ENCODE measurements at regions not wholly inside any gene's neighbourhood (a gene's known extent, or its start where the extent isn't known, plus 50 kb on each side); places are given as distances from the start of the nearest gene placed in this dataset.

DNA sequence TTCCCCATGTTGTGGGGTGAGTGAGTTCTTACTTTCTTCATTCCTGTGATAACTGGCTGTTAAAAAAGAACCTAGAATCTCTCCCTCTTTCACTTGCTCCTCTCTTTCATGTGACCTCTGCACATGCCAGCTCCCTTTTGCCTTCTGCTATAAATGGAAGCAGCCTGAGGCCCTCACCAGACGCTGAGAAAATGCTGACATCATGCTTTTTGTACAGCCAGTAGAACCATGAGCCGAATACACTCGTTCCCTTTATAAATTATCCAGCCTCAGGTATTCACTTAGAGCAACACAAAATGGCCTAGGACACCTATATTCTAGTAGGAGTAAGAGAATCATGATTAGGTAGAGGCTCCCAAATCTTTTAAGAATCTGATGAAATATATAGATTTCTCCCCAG lies 333.5 kb downstream of the LRIG3 start:
- H3K4me1 Mint-ChIP-seq = no peaks in the 10 kb centered on the region
- WGBS (ENCODE audit: insufficient coverage) = 71% methylated on average over 1 of the region's 3 CpGs
- no peak for DNase-seq

DNA sequence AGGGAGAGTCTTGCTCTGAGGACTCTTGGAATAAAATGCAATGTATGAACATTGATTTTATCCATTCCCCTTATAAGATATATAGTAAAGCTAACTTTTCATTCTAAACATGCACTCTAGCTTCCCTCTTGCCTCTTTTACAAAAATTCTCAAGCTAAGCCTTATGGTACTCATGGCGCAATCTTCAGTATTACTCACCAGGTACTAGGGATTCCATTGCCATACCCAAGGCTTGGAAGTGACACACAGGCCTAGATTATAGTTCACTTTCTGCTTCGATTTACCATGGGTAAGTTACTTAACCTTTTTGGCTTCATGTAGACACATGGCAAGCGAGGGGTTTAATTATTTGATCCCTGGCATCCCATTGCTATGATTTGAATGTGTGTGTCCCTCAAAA lies 331.5 kb downstream of the LRIG3 start:
- Histone ChIP-seq H2AFZ (ENCODE audit: insufficient read depth, low read depth, low read length, poor library complexity, severe bottlenecking) (no peak overlapping the region), H3K27me3 (ENCODE audit: control insufficient read depth in 2 of 2, insufficient read depth in 2 of 2, low read length in 2 of 2) (no peaks in the 10 kb centered on the region), H3K9me3 (replicated peaks in 1 of 2; ENCODE audit: control insufficient read depth in 1 of 2, insufficient read depth in 1 of 2, low read length in 2 of 2) (no peaks in the 10 kb centered on the region), H3K4me1 (ENCODE audit: control insufficient read depth in 1 of 2, insufficient read depth in 2 of 2, low read length in 2 of 2) (no peaks in the 10 kb centered on the region), H3K4me2 (replicated peaks; ENCODE audit: extremely low read depth, low read length, poor library complexity, severe bottlenecking) (no peak overlapping the region), H3K9ac (ENCODE audit: insufficient read depth, low read length, poor library complexity, severe bottlenecking) (no peak overlapping the region), H3K4me3 (replicated peaks in 1 of 3; ENCODE audit: low read depth in 2 of 3, low read length in 3 of 3) (no peak overlapping the region), H4K20me1 (ENCODE audit: insufficient read depth, low read length) (no peaks in the 10 kb centered on the region), H3K36me3 (replicated peaks in 1 of 2; ENCODE audit: control insufficient read depth in 1 of 2, insufficient read depth in 2 of 2, low read length in 2 of 2) (no peaks in the 10 kb centered on the region), H3K79me2 (ENCODE audit: insufficient read depth, low read length) (no peaks in the 10 kb centered on the region), H3K27ac (ENCODE audit: low read depth in 1 of 2, low read length in 2 of 2) (no peak overlapping the region)
- intact Hi-C loops (cut with micrococcal nuclease) = no loop called here
- DNase-seq = no peak
- Mint-ChIP-seq H3K4me3 (no peak overlapping the region), H3K36me3 (no peaks in the 10 kb centered on the region), H3K27ac (no peak overlapping the region), H3K27me3 (ENCODE audit: low read depth in 3 of 3) (peaks cover 0 to 5% (median 2%) of the 10 kb centered on the region in 3 donors), H3K9me3 (peaks cover 0 to 3% (median 0%) of the 10 kb centered on the region in 7 donors), H3K4me1 (no peaks in the 10 kb centered on the region)
- TF ChIP-seq, protein P1, sequence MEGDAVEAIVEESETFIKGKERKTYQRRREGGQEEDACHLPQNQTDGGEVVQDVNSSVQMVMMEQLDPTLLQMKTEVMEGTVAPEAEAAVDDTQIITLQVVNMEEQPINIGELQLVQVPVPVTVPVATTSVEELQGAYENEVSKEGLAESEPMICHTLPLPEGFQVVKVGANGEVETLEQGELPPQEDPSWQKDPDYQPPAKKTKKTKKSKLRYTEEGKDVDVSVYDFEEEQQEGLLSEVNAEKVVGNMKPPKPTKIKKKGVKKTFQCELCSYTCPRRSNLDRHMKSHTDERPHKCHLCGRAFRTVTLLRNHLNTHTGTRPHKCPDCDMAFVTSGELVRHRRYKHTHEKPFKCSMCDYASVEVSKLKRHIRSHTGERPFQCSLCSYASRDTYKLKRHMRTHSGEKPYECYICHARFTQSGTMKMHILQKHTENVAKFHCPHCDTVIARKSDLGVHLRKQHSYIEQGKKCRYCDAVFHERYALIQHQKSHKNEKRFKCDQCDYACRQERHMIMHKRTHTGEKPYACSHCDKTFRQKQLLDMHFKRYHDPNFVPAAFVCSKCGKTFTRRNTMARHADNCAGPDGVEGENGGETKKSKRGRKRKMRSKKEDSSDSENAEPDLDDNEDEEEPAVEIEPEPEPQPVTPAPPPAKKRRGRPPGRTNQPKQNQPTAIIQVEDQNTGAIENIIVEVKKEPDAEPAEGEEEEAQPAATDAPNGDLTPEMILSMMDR (IDR thresholded peaks at IDR 0.05) = no peak
- 50% methylated on average over 1 of the region's 3 CpGs for WGBS (ENCODE audit: insufficient coverage)

More for the DNA sequence above, 333.5 kb downstream of the LRIG3 start:
- Histone ChIP-seq H3K4me2 (replicated peaks; ENCODE audit: extremely low read depth, low read length, poor library complexity, severe bottlenecking) (no peak overlapping the region), H3K9ac (ENCODE audit: insufficient read depth, low read length, poor library complexity, severe bottlenecking) (no peak overlapping the region), H2AFZ (ENCODE audit: insufficient read depth, low read depth, low read length, poor library complexity, severe bottlenecking) (no peak overlapping the region), H3K4me3 (replicated peaks in 1 of 3; ENCODE audit: low read depth in 2 of 3, low read length in 3 of 3) (no peak overlapping the region), H3K79me2 (ENCODE audit: insufficient read depth, low read length) (no peaks in the 10 kb centered on the region), H3K4me1 (ENCODE audit: control insufficient read depth in 1 of 2, insufficient read depth in 2 of 2, low read length in 2 of 2) (no peaks in the 10 kb centered on the region), H3K9me3 (replicated peaks in 1 of 2; ENCODE audit: control insufficient read depth in 1 of 2, insufficient read depth in 1 of 2, low read length in 2 of 2) (no peaks in the 10 kb centered on the region), H3K27ac (ENCODE audit: low read depth in 1 of 2, low read length in 2 of 2) (no peak overlapping the region), H3K27me3 (ENCODE audit: control insufficient read depth in 2 of 2, insufficient read depth in 2 of 2, low read length in 2 of 2) (no peaks in the 10 kb centered on the region), H4K20me1 (ENCODE audit: insufficient read depth, low read length) (no peaks in the 10 kb centered on the region), H3K36me3 (replicated peaks in 1 of 2; ENCODE audit: control insufficient read depth in 1 of 2, insufficient read depth in 2 of 2, low read length in 2 of 2) (no peaks in the 10 kb centered on the region)
- H3K9me3 Mint-ChIP-seq = peaks cover 0 to 3% (median 0%) of the 10 kb centered on the region in 7 donors
- peaks cover 0 to 5% (median 2%) of the 10 kb centered on the region in 3 donors for H3K27me3 Mint-ChIP-seq (ENCODE audit: low read depth in 3 of 3)
- no peak overlapping the region for H3K27ac Mint-ChIP-seq
- H3K4me3 Mint-ChIP-seq = no peak overlapping the region
- no peaks in the 10 kb centered on the region for H3K36me3 Mint-ChIP-seq
- TF ChIP-seq, protein P1 (IDR thresholded peaks at IDR 0.05) = no peak
- intact Hi-C loops (cut with micrococcal nuclease) = no loop called here

Measured in CD14-positive monocyte (primary cell).